Iris pigment epithelial cell (primary cell): ENCODE measurements at regions not wholly inside any gene's neighbourhood (a gene's known extent, or its start where the extent isn't known, plus 50 kb on each side); places are given as distances from the start of the nearest gene placed in this dataset.
"Not testable (repeated sequence)": the region's sequence is repeated elsewhere in the genome, so short reads cannot be mapped to it uniquely, and the experiment has no call there.

Experiments
- DNase-seq: peaks from one replicate; pipeline ENCODE4 v3.0.0-alpha.2; 2011; ENCODE audit warnings: low read depth

GRCh38 chr4:131304686-131305085, 1844.4 kb upstream of the PCDH10 start:
- DNase-seq, result peak; percentile 4

DNA sequence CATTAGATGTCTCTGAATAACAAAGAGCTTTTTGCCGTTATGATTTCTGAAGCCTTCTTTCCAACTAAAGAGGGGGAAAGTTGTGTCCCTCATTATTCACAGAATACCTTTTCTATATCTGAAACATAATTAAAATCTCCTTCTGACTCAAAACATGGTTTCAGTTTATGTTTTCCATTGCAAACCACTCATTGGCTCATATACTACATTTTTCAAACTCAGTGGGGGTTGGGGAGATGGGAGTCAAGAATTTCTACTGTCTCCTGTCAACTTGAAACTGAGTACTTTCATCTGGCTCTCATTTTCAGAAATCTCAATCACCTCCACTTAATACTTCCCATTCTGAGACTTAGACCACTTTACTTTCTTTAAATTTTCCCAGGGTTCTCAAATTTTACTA, 1839.5 kb upstream of the PCDH10 start:
- DNase-seq, result no peak

- no peak for DNase-seq
These were observed 1833.0 kb upstream of the PCDH10 start for GRCh38 chr4:131316086-131316485.

GRCh38 chr4:131337936-131338335, 1811.2 kb upstream of the PCDH10 start:
- DNase-seq, result no peak

DNA sequence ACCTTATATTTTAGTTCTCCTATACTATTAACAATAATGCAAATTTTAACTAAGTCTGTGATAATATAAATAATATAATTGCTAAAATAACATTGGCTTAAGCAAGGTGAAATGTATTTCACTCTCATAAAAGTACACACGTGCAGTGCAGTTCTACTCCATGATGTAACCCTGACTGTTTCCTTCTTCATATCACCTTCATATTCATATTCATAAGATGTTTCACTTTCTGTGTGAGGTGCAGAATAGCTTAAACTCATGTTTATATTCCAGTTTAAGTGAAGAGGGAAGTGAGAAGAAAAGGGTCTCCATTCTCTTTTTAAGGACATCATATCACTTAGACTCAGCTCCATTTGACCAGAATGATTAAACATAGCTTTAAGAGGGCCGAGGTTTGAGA, 1810.0 kb upstream of the PCDH10 start:
- no peak for DNase-seq

GRCh38 chr4:131344761-131345160, 1804.3 kb upstream of the PCDH10 start:
- no peak for DNase-seq

DNA sequence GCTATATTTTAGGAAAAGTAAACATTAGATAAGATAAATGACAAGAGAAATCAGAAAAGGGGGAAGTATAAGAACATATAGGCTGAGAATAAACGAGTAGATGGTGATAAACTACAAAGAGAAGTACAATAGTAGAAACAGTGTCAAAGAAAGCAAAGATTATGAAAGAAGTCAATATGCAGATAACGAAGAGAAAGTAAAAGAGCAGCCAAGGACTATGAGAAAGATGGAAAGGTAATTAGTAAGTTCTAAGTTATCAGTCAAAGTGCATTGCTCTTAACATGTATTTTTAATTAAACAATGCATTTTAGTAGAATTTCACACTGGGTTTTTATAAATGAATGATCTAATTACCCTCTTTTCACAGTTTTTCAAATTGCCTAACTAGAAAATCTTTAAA, 1801.3 kb upstream of the PCDH10 start:
- no peak for DNase-seq

- DNase-seq, result no peak
These were observed 1800.8 kb upstream of the PCDH10 start for GRCh38 chr4:131348263-131348662.

GRCh38 chr4:131352371-131352770, 1796.7 kb upstream of the PCDH10 start:
- not testable (repeated sequence) for DNase-seq

- no peak for DNase-seq
These were observed 1782.4 kb upstream of the PCDH10 start for GRCh38 chr4:131366714-131367113.

- no peak for DNase-seq
These were observed 1781.7 kb upstream of the PCDH10 start for GRCh38 chr4:131367441-131367840.

DNA sequence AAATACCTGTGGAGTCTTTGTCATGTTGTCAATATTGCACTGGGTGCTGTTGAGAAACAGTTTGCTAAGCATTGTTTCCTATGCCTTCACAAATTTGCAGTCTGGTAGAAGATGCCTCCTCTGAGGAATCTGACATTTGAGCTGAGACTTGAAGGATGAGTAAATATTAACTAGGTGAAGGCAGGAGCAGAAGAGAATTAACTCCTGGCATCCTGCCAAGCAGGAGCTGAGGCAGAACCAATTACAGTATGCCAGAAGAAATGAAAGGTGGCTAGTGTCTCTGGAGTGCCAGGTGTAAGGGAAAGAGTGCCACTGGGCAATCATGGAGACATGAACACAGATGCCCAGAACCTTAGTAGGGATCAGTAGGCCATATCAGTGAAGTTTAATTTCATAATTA, 1778.2 kb upstream of the PCDH10 start:
- no peak for DNase-seq

GRCh38 chr4:131381055-131381454, 1768.0 kb upstream of the PCDH10 start:
- DNase-seq, result no peak

DNA sequence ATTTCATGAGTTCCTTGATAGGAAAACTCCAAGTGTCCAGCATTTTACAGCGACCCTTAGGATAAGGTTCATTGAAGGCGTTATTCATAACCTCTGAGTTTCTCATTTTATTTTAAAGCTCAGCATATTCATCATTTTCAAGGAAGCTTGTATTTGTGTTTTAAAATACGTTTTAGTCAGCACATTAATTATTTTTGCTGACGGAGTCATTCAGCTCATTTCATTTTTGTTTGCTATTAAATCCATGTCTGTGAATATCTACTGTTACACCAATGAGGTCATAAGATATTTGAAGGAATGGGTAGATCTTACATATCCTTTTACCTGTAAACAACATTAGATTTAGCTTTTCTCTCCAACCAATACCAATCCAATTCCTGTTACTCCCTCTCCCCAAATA, 1766.3 kb upstream of the PCDH10 start:
- no peak for DNase-seq

DNA sequence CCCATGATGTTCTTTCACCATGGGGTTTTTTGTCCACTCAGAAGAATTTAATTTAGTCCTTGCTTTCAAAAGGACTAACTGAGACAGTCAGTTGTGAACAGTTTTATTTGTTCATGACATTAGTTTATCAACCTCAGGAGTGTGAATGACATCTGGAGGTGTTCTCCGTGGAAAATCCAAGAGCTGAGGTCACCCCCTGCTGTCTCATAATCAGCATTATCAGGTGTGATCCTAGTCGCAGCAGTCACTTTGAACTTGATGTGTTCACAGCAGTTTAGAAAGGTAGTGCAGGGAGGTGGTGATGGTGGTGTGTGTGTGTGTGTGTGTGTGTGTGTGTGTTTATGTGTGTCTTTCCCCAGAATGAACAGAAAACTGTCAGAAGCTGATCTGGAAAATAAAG, 1760.8 kb upstream of the PCDH10 start:
- DNase-seq, result no peak

- no peak for DNase-seq
These were observed 1741.0 kb upstream of the PCDH10 start for GRCh38 chr4:131408102-131408501.

DNA sequence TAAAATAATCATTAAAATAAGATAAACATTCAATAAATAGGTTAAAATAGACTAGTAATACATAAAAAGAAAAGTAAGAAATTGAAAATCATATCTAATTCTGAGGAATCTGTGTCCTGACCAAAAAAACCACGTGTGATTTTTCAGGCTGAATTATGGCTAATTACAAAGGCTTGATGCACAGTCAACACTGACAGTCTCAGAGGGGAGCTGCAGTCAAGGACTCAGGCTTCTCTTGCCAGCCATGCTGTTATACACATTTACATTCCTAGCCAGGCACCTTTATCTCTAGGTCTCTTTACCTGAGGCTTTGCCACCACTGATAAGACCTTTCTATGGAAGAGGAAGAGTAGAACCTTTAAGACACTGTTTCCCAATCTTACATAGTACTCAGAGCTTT, 1737.7 kb upstream of the PCDH10 start:
- DNase-seq, result no peak

DNA sequence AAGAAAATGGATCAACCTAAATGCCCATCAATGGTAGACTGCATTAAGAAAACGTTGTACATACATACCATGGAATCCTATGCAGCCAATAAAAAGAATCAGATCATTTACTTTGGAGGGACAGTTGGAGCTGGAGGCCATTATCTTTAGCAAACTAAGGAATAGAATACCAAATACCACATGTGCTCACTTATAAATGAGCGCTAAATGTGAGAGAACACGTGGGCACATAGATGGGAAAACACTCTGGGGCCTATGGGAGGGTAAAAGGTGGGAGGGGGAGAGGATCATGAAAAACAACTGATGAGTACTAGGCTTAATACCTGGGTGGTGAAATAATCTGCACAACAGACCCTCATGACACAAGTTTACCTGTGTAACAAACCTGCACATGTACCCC, 1729.9 kb upstream of the PCDH10 start:
- no peak for DNase-seq

GRCh38 chr4:131426023-131426758, 1722.9 kb upstream of the PCDH10 start:
- no peak for DNase-seq

GRCh38 chr4:131427000-131427399, 1722.1 kb upstream of the PCDH10 start:
- DNase-seq, result peak; percentile 2

GRCh38 chr4:131430302-131430701, 1718.8 kb upstream of the PCDH10 start:
- DNase-seq, result no peak

GRCh38 chr4:131441004-131441688, 1707.9 kb upstream of the PCDH10 start:
- DNase-seq, result no peak

GRCh38 chr4:131447883-131448282, 1701.2 kb upstream of the PCDH10 start:
- DNase-seq, result no peak
